ENCODE measurements at regions not wholly inside any gene's neighbourhood (a gene's known extent, or its start where the extent isn't known, plus 50 kb on each side); places are given as distances from the start of the nearest gene placed in this dataset.
"Not testable (repeated sequence)": the region's sequence is repeated elsewhere in the genome, so short reads cannot be mapped to it uniquely, and the experiment has no call there.

DNA sequence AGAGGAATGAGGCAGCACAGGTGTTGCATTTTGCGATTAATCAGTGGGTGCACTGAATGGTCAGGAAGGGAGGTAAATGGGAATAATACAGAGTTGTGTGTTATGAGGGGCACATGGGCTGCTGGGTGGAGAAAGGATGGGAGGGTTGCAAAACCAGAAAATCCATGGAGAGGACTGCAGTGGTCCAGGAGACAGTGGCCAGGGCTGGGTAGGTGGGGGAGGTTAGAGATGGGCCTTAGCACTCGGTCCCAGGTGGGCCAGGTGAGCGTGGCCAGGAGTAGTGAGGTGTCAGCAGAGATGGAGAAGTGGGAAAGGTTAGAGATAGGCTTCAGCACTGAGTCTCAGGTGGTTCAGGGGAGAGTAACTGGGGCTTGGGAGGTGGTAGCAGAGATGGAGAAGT lies 399.1 kb upstream of the LARGE1 start:
- no peak for DNase-seq (ENCODE audit: low spot score)

DNA sequence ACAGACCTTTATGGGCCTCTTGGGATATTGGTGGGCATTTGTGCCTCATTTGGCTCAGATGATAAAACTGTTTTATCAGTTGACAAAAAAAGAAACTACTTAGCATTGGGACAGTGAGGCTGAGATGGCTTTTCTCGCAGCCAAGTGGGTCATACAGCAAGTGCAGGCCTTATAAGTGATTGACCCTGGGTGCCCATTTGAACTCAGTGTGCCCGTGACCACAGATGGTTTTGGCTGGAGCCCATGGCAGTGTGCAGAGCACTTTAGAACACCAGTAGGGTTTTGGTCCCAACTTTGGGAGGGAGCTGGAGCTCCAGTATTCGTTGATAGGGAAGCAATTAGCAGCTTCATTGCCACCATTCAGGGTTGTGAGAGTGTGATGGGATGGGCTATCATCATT lies 404.5 kb upstream of the LARGE1 start:
- no peak for DNase-seq (ENCODE audit: low spot score)

DNA sequence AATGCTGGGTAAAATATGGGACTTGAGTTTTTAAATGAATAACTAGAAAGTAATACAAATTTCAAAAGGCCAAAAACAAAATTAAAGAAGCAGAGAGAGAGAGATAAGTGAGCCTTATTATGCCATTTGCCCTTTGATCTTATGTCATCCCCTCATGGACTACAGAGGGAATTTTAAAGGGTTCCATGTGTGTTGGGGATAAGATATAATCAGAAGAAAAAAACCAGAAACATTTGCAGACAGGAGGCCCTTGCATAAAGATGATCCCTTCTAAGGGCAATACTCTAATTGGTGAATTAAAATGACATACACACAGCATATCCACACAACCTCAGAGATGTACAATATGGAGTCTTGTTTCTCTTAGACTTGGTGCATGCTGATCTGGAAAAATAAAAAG lies 406.6 kb upstream of the LARGE1 start:
- no peak for DNase-seq (ENCODE audit: low spot score)

DNA sequence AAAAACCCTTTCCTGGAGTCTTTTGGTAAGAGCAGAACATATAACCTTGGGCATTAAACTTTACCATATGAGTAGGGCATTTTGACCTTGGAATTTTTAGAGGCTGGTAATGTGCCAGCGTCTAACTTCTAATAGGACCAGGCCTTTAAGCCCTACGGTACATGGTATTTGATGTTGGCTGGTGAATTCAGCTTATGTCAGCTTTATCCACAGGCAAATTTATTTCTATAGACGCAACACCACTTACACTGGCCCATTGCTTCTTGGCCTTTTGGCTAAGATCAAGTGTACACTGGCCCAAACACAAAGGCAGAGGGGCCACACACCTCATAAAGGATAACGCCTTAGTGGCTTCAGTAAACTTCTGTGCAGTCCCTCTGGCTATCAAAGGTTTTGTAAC lies 410.2 kb upstream of the LARGE1 start:
- DNase-seq (ENCODE audit: low spot score), result no peak

DNA sequence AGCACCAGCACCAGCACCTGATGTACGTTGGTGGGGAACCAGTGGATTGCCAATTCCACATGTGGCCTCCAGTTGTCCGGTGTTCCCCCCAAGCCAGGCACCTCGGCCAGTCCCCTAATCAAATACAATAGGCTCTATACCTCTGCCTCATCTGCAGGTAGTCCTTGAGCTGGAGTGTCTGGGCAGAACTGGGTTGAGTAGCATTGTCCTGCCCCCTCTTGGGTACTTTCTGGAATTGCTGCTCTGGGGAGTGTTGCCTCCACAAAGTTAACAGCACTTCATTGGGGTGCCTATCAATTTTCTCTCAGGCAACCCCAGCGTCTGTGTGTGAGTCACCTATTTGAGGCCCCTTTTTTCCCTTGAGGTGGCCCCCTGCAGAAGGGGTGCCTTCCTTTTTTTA lies 413.0 kb upstream of the LARGE1 start:
- no peak for DNase-seq (ENCODE audit: low spot score)

DNA sequence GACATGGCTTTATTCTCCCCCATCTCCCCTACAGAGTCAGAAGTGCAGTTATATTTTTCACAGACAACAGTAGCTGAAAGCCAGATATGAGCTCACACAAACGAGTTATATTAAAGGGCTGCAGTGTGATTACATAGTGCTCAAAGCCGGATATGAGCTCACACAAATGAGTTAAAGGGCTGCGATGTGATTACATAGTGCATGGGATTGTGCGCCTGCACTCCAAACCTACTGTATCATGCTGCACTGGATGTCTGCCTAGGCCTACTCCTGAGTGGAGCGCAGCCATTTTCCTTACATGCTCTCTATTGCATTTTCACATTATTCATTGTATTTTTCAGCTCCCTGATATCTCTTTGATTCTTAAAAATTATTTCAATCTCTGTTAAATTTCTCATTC lies 414.6 kb upstream of the LARGE1 start:
- peak; percentile 14 for DNase-seq (ENCODE audit: low spot score)

DNA sequence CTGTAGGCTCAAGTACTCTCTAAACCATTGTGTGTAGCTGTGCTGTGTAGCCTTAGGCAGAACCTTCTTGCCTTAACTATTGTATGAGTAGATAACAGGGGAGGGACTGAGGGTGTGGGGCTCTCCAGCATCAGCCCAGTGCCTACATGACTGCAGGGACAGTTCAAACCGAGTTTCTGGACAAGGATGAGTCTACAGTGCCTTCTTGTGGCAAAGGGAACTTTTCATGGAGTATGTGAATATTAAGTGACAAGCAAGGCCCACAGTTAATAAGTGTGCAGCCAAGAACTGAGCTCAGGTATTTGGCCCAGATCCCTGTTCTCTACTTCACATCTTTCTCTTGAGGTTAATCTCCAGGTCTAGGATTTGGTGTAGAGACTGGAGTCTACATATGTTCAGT lies 424.4 kb upstream of the LARGE1 start:
- no peak for DNase-seq (ENCODE audit: low spot score)

DNA sequence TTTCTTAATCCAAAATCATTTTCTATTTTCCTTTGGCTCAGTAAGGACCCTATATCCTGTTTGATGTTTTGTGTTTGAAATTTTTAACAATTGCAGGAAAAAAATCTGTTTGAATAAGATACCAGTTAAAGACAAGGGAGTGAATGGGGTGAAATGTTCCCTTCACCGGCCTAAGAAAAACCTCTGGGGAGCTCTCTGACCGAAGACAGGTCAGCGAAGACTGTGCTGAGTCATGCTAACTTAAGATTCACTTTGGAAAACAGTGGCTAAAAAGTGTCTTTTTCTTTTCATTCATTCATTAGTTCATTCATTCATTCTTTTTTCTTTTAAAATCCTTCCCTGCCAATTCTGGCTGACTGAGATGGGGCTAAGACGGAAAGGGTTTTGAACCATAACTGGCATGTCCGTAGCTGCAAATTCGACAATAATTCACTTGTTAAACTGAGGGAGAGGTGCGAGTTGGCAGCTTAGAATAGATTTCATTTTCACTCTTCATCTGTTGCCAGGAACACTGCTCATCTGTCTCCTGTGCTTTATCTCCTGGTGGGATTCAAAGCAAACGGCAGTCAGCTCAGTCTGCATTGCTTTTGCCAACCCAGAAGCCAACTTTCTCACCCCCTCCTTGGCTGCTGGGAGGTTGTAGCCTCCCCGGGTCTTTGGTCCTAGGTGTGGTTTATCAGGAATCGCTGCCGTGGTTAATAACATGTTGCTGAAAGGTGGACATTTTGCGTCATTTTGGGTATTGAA lies 434.0 kb upstream of the LARGE1 start:
- DNase-seq (ENCODE audit: low spot score), result no peak

DNA sequence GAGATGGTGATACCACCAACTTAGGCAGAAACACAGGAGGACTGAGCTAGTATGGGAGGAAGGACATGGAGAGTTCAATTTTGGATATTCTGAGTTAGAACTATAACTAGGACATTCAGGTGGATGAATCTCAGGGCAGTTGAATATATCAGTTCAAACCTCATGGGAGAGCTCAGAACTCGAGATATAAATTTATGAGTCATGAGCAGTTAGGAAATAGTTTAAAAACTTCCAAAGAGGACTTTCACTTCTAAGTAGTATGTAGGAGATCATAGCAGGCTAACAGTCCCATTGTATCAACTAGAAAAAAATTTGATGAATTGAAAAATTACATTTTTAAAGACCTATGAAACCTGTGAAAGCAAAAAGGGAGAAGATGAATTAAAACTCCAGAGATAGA lies 436.2 kb upstream of the LARGE1 start:
- DNase-seq (ENCODE audit: low spot score), result no peak

DNA sequence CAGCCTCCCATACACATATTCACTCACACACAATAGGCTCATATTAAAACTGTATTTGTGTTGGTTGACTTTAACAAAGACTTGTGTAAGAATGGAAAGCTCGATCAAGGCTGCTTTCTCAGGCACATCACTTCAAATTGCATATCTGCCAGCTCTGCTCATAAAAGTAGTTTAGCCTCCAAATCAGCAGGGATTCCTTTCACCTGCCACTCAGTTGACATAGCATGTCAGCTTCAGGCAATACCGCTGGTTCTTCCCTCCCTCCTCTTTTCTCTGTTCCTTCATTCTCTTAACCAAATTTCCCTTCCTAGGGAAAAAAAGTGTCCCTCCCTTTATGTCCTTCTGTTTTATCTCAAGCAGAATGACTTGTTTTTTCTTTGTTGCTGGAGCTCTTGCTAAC lies 450.4 kb upstream of the LARGE1 start:
- DNase-seq (ENCODE audit: low spot score), result no peak

DNA sequence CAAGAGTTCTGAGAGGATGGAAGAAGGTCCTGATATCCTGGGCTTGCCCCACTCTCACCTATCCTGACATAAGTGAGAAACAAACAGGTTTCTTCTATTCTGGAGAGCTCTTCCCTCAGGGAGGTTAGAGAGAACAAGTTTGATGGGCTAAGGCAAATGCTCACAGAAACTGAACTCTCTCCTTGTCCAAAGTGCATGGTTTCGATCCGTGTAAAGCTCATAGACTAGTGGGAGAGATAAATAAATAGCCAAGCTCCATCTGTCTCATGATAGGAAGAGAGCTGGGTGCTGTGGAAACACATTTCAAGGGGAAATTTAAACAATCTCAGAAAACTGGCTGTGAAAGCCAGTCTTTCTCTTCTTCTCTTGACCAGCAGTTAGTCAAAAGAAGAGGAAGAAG lies 459.5 kb upstream of the LARGE1 start:
- DNase-seq (ENCODE audit: low spot score), result no peak

DNA sequence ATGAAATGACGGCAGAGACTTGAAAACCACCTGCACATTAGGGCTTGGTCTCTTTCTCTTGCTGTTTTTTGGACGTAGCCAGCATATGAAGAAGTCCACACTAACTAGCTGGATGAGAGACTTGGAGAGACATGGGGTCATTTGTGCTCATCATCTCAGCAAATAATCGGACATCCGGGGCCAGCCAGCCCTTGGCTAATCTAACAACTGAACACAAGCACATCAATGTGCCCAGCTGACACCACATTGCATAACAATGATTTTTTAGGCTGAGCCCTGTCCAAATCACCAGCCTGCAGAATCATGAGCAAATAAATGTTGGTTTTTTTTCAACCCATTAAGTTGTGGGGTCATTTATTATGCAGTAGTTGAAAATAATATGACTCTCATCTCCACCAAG lies 460.3 kb upstream of the LARGE1 start:
- no peak for DNase-seq (ENCODE audit: low spot score)

DNA sequence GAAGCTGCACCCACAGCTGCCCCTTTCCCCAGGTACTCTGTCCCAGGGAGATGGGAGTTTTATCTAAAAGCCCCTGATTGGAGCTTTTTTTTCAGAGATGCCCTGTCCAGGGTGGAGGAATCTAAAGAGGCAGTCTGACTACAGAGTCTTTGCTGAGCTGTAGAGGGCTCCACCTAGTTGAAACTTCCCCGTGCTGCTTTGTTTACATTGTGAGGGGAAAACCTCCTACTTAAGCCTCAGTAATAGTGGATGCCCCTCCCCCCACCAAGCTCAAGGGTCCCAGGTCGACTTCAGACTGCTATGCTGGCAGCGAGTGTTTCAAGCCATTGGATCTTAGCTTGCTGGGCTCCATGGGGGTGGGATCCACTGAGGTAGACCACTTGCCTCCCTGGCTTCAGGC lies 470.1 kb upstream of the LARGE1 start:
- no peak for DNase-seq (ENCODE audit: low spot score)

DNA sequence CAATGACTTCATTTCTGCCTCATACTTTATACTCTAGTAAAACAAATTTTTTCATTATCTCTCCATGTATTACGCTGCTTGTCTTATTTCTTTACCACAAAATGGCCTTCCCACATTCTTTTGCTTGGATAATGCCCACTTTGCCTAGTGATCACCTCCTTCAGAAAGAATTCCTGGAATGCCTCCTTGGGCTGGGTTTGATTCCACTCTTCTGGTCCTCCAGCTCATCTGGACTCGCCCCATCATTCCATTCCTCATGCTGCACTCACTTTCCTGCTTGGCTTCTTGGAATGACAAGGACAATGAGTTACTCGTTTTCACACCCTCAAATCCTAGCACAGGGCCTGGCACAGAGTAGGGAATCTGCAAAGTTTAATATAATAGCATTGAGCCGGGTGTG lies 475.1 kb upstream of the LARGE1 start:
- DNase-seq (ENCODE audit: low spot score), result no peak

DNA sequence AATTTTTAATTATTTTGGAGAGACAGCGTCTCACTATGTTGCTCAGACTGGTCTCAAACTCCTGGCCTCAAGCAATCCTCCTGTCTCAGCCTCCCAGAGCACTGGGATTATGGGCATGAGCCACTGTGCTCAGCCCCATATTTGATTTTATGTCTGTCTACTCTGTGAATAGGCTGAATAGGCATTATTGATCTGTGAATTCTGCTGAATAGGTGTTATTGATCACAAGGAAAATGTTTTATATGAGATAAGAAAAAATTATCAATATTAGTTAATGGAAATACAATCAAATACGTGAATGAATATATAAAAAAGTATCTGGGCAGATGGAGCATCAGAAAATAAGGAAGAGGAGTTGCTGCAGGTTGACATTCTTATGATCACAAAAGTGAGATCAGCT lies 483.4 kb upstream of the LARGE1 start:
- no peak for DNase-seq (ENCODE audit: low spot score)

DNA sequence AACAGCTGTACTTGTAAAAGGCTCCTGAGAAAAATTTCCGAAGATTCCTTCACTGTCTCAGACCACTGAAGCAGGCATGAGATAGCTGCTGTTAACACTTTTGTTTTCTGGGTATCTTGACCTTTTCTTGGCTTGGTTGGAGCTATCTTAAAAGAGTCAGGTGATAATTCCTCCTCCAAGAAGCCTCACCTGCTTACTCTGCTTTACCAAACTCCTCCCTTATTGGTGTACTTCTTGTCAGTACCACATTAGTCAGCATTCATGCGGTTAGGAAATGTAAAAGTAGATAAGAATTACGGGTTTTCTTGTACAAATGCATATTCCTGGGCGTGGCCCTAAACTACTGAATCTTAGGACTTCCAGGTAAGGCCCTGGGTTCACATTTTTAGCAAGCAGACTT lies 489.8 kb upstream of the LARGE1 start:
- DNase-seq (ENCODE audit: low spot score), result no peak

DNA sequence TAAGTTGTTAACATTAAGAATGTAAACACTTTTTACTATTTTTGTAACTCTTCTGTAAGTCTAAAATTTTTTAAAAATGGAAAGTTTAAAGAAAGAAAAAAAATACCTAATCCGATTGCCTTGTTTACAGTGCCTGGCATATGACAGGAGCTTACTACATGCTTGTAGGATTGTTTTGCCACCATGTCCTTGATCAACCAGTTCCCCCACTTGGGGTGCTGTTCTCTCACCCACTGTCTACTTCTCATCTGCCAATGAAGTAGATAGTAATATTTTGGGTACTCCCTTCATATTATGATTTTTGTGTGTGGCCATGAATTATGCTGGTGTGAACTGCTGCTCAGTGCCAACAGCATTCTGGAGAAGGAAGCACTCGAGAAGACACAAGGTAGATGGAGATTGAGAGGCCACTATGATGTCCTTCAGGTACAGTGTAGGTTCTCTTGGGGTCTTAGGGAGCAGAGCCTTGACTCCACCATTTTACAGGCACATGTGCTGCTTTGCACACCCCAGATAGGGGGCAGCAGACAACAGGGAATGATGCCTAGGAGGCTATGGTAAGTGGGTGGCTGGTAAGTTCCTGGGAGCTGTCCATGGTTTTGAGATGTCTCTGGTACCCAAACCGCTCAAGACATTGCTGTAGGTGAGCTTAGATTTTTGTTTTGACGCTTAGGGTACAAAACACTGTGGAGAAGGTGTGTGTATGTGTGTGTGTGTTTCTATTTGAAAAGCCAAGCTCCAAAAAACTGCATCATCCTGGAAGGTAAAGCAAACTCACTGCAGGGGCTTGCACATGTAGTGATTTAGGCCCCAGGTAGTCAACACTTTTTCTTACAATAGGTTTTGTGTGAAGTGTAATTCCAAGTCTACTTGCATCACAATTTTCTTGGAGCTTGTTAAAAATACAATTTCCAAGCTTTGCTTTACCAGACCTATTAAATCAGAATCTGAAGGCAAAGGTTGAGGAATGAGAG lies 494.5 kb upstream of the LARGE1 start:
- peak; percentile 85 for DNase-seq (ENCODE audit: low spot score)

DNA sequence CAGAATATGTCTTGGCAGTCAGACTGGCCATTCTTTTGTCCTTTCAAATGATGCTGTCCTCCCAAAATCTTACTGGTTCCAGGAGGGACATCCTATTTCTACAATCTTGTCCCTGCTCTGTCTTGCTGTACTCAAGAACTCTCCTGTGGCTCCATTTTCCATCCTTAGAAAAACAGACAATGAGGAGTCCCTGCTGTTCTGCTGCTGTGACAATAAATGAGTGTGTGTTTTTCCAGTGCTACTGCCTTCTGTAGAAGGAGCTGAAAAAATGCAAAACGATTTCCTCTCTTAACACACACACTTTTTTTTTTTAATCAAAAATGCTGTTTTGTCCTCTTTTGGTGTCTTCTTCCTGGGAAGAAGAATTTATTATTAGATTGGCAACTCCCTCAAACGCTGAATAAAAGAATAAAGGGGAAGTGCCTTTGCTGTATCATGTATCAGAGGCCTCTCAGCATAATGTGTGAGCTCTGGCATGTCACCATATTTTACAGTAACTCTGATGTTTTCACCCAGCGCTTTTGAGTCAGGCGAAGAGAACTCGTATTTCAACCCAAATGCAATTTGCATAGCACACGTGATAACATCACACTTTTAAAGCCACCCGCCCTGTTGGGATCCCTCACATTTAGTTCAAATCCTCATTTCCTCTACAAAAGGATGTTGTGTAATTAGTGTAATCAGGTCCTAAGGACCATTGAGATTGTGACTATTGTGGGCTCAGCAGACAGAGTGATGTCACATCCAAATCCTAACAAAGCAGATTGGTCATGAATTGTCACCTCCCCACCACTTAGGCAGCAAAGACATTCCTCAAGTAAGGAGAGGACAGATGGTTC lies 496.0 kb upstream of the LARGE1 start:
- no peak for DNase-seq (ENCODE audit: low spot score)

DNA sequence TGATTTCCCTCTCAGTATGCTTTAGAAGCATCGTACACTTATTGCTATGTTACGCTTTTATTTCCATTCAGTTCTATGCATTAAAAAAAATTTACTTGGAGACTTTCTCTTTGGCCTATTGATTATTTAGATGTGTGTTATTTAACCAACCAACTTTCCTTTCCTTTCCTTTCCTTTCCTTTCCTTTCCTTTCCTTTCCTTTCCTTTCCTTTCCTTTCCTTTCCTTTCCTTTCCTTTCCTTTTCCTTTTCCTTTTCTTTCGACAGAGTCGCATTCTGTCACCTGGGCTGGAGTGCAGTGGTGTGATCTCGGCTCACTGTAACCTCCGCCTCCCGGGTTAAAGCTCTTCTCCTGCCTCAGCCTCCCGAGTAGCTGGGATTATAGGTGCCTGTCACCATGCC lies 502.7 kb upstream of the LARGE1 start:
- DNase-seq (ENCODE audit: low spot score), result not testable (repeated sequence)

DNA sequence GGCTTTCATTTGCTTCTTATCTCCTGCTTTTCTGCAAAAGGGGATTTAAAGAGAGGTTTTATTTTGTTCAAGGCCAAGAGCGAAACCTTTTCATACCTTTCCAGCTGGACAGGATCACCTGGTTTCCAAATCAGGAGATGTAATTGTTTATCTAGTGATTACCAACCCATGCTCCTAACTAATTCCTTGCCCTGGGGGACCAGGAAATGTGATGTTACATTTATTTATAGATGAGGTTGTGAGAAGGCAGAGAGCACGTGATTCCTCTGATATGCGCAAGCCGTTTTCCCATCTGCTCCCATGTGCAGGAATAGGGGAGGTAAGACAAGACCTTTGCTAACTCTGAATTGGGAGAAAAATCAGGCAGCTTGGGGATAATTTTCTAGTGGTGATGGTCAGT lies 507.2 kb upstream of the LARGE1 start:
- no peak for DNase-seq (ENCODE audit: low spot score)

DNA sequence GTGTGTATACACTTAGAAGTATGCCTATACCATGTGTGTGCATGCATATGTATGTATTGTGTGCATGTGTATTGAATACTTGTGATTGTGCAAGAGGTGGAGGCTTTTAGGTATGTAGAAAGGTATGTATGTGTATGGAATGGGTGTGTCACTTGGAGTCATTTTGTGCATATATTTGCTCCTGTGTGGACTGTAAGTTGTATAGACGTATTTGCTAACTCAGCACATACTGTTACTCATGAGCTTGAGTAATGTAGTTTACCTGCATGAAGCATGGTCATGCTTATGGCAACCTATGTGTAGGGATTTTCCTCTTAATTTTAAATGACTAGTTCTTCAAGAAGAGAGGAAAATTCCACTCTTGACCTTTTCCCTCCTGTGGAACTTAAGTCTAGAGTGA lies 507.6 kb upstream of the LARGE1 start:
- no peak for DNase-seq (ENCODE audit: low spot score)

DNA sequence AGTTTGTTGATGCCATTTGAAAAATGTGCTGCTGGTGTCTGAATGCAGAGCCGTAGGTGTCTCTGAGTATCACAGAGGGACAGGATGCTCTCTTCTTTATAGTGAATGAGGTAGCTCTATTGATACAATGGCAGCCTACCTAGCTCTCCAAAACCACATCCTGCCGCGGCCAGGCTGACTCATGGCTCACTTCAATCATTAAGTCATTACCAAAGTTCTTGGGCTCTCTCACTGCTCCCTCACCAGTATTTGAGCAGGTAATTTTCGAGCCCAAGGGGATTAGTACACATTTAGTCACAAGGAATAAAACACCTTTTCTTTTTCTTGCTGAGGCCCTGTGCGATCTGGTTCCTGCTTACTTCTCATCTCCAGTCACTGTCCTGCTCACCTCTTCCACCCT lies 509.0 kb upstream of the LARGE1 start:
- DNase-seq (ENCODE audit: low spot score), result no peak

DNA sequence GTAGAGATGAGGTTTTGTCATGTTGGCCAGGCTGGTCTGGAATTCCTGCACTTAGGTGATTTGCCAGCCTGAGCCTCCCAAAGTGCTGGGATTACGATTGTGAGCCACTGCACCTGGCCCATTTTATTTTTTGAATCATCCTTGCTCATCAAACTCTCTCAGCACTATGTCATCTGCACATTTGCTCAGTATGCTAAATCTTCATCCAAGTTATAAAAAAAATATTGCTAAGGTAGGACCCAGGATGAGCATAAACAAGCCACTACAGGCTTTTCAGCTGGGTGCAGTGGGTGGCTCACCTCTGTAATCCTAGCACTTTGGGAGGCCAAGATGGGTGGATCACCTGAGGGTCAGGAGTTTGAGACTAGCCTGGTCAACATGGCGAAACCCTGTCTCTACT lies 510.1 kb upstream of the LARGE1 start:
- DNase-seq (ENCODE audit: low spot score), result no peak
